Stimulated activated CD4-positive, alpha-beta T cell treated with anti-CD3 and anti-CD28 coated beads, TNF-alpha, amount 100 ng/mL, for 24 hours (primary cell): ENCODE measurements at regions not wholly inside any gene's neighbourhood (a gene's known extent, or its start where the extent isn't known, plus 50 kb on each side); places are given as distances from the start of the nearest gene placed in this dataset.

Source experiments
- DNase-seq, 3 experiments: peaks; one replicate each; pipeline ENCODE4 v3.0.0-alpha.2; 2020; ENCODE audit warnings: low read depth in 3 of 3

DNA sequence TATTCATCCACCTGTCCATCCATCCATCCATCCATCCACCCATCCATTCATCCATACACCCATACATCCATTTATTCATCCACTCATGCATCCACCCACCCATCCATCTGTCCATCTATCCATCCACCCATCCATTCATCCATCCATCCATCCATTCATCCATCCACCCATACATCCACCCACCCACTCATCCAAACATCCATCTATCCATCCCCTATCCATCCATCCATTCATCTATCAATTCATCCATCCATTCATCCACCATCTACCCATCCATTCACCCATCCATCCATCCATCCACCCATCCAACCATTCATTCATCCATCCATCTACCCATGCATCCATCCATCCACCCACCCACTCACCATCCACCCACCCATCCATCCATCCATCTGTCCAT lies 142.6 kb upstream of the SFSWAP start:
- no peak for DNase-seq

DNA sequence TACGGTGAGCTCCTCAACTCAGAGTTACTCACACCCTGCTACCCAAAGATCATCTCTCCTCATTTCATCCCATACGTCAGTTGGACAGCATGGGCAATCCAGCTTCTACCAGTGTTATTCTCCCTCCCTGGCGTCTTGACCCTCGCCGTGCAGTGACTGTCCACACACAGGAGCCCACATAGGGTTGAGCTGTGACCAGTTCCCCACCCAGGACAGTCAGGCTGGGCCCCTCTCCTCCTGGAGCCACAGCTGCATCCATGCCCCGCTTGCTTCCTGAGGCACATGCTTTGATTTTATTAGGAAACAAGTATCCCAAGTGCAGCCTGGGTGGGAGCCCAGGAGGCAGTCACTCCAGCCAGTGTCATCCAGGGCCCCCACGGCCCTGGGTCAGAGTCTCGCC lies 140.3 kb upstream of the SFSWAP start:
- DNase-seq: no peak

DNA sequence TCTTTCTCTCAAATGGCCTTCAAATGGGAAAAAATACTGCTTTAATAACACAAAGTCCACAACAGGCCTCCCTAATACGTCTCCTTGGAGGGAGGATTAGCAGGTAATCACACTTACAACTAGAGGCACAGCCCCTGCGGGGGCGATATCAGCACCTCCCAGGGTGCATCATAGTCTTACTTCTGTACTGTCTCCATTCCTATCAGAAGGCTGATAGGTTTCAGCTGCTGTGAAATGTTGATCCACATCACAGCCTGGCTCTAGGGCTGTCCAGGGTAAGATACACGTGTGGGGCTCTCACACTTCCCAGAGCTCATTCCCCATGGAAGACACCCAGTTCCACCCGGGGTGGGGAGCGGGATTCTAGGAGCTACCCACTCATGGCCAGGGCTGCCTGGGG lies 139.1 kb upstream of the SFSWAP start:
- no peak for DNase-seq

DNA sequence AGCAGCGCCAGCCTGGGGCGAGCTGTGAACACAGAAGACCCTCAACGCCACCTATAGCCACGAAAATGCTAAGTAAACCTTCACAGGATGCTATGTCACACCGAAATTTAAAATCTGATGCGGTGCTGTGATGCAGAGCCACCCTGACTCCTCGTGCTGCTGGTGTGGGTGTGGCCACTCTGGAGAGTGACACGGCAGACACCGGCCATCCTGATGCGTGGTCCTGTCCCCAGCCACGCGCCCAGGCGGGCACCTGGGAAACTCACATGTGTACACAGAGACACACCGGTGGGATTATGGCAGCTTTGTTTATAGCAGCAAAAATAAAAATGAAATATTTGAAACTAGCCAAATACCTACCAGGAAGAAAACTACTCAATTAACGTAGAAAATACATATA lies 138.3 kb upstream of the SFSWAP start:
- DNase-seq: no peak

DNA sequence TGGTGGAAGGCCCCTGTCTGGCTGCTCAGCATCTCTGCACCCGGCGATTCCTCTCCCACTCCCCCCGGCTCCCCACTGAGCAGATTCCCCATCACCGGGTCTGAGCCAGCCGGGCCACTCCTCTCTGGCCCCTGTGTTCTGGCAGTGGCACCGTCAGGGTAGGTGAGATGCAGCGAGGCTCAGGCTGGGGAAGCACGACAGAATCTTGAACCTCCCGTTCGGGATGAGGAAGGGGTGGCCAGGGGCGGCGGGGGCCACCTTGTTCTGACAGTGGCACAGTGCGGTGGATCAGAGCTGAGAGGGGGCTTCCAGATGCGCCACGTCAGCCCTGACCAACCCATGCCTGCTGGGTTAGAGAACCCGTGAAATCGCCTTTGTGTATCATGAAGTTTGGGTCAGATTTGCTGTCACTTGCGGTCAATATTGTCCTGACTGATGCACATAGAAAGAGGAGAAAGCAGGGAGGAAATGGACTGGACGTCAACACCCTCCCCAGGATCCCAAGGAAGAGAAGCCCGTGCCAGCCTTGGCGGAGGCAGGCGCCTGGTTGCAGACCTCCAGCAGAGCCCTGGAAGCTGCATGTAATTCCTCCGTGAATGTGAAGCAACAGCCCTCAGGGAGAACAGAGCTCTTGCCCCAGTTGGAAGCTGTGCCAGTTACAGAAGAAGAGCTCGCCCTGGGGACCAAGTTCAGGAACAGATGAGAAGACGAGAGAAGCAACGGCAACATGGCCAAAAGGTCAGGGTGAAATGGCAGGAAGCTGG lies 137.1 kb upstream of the SFSWAP start:
- DNase-seq: no peak

DNA sequence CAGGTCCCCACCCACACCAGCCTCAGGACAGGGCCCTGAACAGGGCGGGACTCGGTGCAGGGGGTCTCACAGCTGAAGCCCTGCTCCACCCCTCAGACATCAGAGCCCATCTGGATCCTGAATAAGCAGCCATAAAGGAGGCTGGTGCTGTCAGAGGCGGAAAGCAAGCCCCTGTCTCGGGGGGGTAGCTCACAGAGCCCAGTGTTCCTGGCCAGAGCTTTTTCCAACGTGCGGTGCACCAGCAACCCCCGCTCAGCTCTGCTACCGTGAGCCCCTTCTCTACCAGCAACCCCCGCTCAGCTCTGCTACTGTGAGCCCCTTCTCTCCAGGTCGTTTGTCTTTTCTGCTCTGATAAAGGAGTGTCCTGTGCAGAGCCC lies 136.5 kb upstream of the SFSWAP start:
- no peak for DNase-seq

DNA sequence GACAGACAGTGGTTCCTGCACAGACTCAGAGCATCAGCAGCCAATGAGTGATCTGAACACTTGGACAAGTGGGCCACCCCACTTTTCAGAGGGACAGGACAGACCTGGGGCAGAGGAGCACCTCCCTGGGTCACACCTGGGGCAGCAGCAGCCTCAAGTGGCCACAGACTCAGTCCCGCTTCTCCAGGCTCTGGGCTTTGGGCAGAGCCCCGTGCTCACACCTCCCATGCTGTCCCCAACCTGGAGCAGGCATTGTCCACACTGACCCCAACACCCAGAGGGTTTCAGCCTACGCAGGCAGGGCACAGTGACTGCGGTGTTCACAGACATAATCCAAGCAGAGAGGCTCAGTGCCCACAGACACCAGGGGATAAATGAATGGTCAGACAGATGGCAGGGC lies 135.5 kb upstream of the SFSWAP start:
- DNase-seq: no peak

DNA sequence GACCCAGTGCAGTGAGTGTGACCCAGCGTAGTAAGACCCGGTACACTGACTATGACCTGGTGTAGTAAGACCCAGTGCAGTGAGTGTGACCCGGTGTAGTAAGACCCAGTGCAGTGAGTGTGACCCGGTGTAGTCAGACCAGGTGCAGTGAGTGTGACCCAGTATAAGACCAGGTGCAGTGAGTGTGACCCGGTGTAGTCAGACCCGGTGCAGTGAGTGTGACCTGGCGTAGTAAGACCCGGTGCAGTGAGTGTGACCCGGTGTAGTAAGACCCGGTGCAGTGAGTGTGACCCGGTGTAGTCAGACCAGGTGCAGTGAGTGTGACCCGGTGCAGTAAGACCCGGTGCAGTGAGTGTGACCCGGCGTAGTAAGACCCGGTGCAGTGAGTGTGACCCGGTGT lies 134.2 kb upstream of the SFSWAP start:
- peak in 1 of 3 experiments; percentile 16 for DNase-seq

DNA sequence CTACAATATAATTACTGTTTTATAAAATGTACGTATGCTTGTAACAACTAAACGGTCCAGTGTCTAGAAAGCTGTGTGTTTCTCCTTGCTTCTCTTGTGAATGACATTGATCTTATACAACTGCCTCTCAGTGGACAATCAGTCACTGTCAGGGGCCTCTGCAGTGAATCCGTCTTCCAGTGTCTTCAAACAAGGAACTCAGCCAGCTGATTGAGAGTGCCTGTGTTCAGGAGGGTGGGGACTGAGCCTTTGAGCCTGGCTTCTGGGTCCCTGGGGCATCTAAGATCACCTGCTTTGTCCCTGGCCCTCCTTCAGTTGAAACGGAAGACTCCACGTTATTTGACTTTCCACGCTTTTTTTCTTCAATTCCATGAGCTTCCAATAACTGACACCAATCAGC lies 133.1 kb upstream of the SFSWAP start:
- no peak for DNase-seq

DNA sequence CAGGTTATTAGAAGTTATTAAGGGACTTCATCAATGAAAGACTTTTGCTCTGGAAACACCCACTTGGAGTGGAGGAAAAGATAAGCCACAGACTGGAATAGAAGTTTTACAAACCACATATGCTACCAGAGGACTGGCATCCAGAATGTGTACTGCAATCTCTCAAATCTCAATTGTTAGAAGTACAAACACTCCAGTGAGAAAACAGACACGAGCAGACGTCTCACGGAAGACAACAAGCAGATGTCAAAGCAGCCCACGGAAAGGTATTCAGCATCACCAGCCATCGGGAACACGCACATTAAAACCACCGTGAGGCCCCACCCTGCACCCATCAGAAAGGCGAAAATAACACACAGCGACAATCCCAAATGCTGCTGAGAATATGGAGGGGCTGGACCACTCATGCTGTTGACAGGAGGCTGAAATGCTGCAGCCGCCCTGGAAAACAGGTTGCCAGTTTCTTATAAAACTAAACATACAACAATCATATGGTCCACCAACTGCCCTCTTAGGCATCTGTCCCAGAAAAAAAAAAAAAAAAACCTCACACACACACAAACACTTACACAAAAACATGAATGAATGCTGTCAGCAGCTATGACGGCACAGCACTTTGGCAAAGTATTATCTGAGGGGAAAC lies 131.9 kb upstream of the SFSWAP start:
- DNase-seq: no peak

DNA sequence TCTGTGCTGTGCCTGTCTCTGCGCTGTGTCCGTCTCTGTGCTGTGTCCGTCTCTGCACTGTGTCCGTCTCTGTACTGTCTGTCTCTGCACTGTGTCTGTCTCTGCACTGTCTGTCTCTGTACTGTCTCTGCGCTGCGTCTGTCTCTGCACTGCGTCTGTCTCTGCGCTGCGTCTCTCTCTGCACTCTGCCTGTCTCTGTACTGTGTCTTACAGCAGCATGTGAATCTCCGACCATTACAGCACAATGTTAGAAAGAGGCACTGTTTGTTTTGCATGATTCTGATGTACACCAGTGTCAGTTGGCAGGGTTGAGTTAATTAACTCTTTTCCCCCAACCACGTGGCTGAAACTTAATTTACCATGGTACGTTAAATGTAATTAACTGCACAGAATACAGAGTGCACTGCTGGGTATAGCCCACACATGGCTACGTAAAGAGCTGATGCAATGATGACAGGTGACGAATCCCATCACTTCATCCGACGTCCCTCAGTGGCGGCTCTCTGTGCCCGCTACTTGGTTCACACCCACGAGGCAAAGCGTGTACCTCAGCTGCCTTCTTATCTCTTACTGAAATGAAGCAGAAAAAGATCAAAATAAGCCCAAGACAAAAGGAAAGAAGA lies 127.7 kb upstream of the SFSWAP start:
- DNase-seq: no peak

DNA sequence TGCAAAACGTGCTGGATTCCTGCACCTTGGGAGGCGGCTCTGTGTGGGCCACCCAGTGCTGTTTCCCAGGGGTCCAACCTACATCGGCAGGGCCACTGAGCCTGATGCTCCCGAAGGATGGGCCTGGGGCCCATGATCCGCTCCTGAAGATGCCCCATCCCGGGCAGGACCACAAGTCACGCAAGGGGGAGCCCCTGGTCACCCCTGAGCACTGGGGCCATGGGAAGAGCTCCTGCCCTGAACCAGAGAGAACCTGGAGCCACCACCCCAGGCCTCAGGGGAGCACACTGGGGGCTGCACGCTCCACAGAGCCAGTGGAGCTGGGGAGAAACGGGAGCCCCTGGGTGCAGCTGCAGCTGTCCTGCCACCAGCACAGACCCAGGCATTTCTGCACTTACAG lies 124.6 kb upstream of the SFSWAP start:
- DNase-seq: no peak

DNA sequence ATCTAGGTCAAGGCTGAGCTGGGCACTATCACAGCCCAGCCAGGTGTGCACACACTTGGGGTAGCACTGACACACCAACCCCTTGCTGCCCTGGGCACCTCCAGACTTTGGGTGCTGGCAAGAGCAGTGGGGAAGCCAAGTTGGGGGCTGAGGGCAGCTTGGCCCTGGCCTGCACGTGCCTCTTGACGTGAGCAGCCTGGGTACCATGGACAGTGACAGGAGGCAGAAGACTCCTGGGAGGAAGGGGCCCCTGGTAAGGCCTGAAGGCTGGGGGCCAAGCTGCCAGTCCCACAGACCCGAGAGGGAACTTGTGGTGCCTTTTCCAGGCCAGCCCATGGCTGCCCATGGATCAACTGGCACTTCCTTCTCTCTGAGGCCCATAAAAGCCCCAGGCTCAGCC lies 124.1 kb upstream of the SFSWAP start:
- no peak for DNase-seq

DNA sequence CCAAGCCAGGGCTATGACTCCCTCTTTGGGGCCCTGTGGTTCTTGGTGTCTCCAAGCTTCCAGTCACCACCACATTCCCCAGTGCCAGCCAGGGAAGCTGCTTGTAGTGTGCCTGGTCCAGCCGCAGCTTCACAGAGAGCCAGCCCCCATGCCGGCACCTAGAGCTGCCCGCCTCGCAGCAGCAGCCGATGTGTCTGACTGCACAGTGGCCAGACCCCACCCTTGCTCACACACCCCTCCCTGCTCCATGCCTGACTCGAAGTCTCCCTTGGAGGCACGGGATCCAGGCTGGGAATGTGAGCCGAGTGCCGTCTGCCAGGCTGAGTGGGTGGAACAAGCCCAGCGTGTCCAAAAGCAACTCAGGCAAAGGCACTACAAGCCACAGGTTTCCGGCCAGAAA lies 123.3 kb upstream of the SFSWAP start:
- DNase-seq: no peak

DNA sequence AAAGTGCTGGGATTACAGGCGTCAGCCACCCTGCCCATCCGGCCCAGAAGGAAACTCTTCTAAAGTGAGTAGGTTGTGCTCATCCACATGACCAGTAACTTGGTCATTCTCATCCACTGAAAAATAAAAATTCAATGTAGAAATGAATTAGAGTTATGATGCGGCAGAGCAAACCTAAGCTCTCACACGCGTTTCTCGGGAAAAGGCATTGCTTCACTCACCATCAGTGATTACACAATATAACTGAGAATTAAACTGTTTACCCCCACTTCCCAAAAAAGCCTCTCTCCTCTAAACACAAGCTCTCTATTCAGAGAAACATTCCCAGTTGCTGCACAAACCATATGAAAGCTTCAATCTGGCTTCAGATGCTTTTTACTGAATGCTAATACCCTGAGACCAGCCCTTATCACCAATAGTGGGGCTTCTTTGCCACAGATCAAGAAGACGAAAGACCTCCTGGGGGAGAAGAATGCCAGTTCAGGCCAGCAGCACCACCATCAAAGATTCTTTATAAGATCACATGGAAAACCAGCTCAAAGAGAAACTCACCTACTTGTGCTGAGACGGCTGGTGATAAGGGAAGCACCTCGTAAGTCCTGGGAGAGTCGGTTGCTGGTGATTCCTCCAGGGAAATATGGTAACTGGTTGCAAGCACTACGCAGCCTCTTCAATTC lies 121.5 kb upstream of the SFSWAP start:
- no peak for DNase-seq

DNA sequence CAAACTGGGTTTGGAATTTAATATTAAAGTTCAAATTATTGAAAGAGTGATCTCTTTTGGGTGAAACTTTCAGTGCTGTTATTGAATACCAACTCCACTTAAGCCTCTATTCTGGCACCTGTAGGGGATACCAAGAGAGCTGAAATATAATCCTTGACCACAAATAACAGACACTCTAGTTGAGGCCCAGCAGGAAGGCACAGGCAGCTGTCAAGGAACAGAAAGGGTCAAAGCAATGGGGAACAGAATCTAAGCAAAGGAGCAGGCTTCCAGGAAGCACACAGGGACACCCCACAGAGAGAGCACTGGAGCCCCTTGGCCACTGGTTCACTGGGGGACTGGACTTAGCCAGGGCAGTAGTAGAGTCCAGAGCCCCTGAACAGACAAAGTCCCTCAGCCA lies 120.9 kb upstream of the SFSWAP start:
- DNase-seq: no peak

DNA sequence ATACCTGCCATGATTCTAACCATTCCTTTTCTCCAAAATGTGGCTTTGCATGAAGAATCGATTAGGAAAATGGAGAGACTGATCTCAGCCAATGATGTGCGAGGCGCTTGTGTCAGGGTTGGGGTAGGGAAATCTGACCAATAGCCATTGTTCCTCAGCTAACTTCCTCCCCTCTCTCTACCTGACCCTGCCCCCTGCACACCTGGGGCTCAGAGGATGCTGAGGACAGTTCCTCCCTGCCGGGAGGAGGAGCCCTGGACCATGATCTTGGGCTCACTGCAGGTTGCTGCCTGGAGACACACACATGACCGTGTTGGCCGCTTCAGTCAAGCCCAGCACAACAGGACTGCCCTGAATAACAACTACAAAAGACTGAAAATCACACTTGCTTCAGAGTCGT lies 119.8 kb upstream of the SFSWAP start:
- DNase-seq: no peak

DNA sequence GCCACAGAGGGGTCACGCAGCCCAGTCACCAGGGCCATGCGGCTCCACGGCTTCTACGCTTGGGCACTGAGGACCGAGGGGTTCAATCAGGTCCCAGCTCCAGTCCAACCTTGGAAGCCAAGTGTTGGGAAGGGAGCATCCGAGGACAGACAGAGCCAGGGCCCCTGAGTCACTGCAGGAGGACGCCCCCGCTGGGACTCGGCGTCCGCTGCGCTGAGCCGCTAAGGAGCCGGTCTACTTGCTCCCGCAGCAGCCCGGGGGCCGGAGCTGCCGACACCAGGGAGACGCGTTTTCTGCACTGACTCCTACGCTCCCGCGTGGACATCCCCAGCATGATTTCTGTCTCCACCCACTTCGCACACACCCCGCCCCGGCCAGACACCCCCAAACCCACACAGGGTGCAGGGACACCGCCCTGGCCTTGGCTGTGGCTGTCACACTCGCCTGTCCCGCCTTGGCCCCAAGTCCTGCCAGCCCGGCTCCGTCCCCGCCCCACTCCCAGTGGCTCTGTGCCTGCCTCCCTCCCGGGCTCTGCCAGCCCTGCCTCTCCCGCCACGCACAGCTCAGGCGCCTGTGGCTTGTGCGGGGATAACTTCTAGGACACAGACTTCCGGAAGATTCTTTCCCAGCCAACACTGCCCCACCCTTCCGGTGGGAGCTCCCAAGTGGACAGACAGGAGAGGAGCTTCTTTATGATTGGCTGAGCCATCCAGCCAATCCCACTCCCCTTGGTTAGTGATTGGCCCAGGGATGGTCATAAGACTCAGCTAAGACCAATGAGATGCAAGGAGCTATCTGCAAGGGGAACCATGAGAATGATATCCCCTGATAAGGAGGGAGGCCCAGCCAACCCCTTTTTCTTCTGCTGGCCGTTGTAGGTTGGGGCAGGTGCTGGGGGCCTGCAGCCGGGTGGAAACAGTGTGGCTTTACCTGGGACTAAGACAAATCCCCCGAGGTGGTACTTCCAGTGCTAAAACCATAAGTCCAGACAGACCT lies 118.9 kb upstream of the SFSWAP start:
- DNase-seq: no peak

DNA sequence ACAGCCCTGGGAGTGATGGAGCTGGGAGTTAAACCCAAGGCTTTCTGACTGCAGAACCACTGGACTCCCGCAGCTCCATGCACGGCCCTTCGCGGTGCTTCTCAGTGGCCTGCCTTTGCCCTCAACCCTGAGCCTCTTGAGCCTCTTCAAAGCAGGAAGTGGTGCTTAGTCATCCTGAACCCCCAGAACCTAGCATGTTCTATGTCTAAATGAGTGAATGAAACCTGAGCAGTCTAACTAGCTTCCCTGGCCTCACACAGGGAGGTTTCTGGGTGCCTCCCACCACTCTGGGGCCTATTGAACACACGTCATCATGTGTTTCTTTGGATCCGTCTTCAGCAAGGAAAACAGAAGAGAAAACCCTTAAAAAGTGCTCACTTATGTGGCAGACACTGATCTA lies 117.9 kb upstream of the SFSWAP start:
- no peak for DNase-seq

DNA sequence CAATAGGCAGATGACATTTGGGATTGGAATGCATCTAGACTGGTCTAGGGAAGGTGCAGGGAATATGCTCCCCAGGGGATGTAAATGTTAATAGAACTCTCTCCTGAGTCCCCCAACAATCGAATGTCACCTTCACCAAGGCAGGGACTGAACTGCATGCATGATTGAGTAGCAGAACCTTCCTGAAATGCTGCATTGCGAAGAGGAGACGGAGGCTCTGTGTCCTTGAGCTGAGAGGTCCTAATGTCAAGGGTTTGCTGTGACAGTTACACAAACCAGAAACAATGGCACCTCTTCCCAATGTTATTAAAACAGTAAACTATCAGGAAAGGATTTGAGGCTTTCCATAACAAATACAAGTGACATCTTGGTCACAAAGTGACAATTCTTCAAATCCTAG lies 117.5 kb upstream of the SFSWAP start:
- no peak for DNase-seq

DNA sequence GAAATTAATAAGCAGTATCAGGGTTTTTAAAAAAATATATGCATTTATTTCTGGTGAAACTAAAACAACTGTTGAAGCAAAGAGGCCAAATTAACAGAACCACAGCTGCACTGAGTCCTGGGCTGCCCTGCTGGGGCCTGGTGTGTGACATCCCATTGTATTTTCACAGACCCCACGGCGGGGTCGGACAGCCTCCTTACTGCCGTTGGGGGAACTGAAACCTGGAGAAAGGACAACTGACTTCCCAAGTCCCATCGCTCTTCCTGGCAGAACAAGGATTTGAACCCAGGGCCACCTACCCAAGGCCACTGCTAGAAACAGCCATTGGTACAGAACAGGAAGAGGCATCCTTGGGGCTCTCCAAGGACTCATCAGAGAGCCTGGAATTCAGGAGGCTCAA lies 114.8 kb upstream of the SFSWAP start:
- DNase-seq: no peak

DNA sequence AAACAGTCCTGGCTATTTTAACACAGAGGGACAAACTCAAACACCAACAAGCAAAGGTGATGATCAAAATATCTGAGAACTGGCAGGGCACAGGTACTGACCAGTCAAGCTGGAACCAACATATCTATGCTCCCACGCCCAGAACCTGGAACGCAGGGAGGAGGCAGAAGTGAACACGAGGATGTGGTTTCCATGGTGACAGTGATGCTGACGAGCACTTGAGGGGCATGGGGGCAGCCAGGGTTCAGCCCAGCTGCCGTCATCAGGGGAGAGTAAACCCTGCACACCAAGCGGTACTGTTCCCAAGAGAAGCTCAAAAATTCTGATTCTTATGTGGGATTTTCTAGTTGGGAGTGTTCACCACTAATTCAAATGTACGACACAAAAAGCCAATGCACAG lies 113.6 kb upstream of the SFSWAP start:
- no peak for DNase-seq
